Spleen (tissue), 11 donors: ENCODE measurements at regions not wholly inside any gene's neighbourhood (a gene's known extent, or its start where the extent isn't known, plus 50 kb on each side); places are given as distances from the start of the nearest gene placed in this dataset.

Experiments used
- DNase-seq: peaks from one replicate; pipeline ENCODE4 v3.0.0-alpha.2; 2020
- H3K27ac ChIP-seq, 8 donors: fragments of 200-600 bp; sonication (generic) in 7 of 8; 1 replicate in 4 of 8; 2 replicates in 4 of 8; pipeline versions ENCODE4 v1.5.0 to v1.8.0; 2016 to 2021; ENCODE audit warnings: inconsistent platforms in 4 of 8, mild to moderate bottlenecking in 4 of 8, moderate library complexity in 1 of 8
- H3K27me3 ChIP-seq, 7 donors: fragments of 200-600 bp; sonication (generic) in 6 of 7; replicated peaks in 1 of 7; 1 replicate in 4 of 7; 2 replicates in 3 of 7; pipeline versions ENCODE4 v1.5.0 to v1.8.0; 2016 to 2021; ENCODE audit warnings: inconsistent platforms in 3 of 7, mild to moderate bottlenecking in 1 of 7
- H3K36me3 ChIP-seq, 6 donors: fragments of 200-600 bp; sonication (generic) in 5 of 6; 1 replicate in 4 of 6; 2 replicates in 2 of 6; pipeline versions ENCODE4 v1.5.0 to v1.8.0; 2016 to 2021; ENCODE audit warnings: inconsistent platforms in 2 of 6
- H3K4me1 ChIP-seq, 6 donors: fragments of 200-600 bp; sonication (generic) in 5 of 6; 1 replicate in 3 of 6; 2 replicates in 3 of 6; pipeline versions ENCODE4 v1.5.0 to v1.8.0; 2016 to 2021; ENCODE audit warnings: inconsistent platforms in 3 of 6
- H3K4me3 ChIP-seq, 8 donors: fragments of 200-600 bp; sonication (generic) in 7 of 8; 1 replicate in 4 of 8; 2 replicates in 4 of 8; pipeline versions ENCODE4 v1.5.0 to v1.8.0; 2016 to 2021; ENCODE audit warnings: inconsistent platforms in 4 of 8, mild to moderate bottlenecking in 4 of 8, moderate library complexity in 2 of 8
- H3K9me3 ChIP-seq, 8 donors: fragments of 200-600 bp; sonication (generic) in 7 of 8; 1 replicate in 4 of 8; 2 replicates in 4 of 8; pipeline versions ENCODE4 v1.5.0 to v1.8.0; 2016 to 2021; ENCODE audit warnings: inconsistent platforms in 4 of 8
- POLR2A ChIP-seq, 3 donors: fragments of 450-650 bp; IDR thresholded peaks; one replicate each; pipeline ENCODE4 v1.5.1; 2017; ENCODE audit warnings: antibody characterized with exemption in 3 of 3, mild to moderate bottlenecking in 1 of 3
- POLR2AphosphoS5 ChIP-seq, 3 donors: sonication (generic); formaldehyde crosslinking; IDR thresholded peaks; one replicate each; pipeline ENCODE4 v1.5.1; 2017; ENCODE audit warnings: antibody characterized with exemption in 3 of 3
- WGBS, 5 donors: extraction: QIAGEN DNeasy Blood & Tissue Kit in 3 of 5; methylation state at CpG; one replicate each; pipeline versions ENCODE4 v1.1.5 to v1.1.7; 2013 to 2018; 5-methylcytosine and 5-hydroxymethylcytosine counted together
- intact Hi-C: fragments of 100-400 bp; cut with DNase I; formaldehyde crosslinking; loops from one replicate; pipeline ENCODE4 v1.15.0; 2023; ENCODE audit warnings: low total_unique reads
- TF ChIP-seq, protein P1 (sequence below), 11 experiments: fragments of 200-600 bp in 7 of 11; fragments of 450-650 bp in 4 of 11; sonication (generic) in 4 of 11; IDR thresholded peaks in 8 of 11; conservative IDR thresholded peaks in 3 of 11; 1 replicate in 7 of 11; 2 replicates in 4 of 11; pipeline versions ENCODE4 v1.4.0 to v1.8.0; 2016 to 2021; ENCODE audit warnings: antibody characterized with exemption in 11 of 11, inconsistent platforms in 4 of 11, mild to moderate bottlenecking in 1 of 11
- donor health status: healthy with polysubstance abuse.
- donor health status: DM: no; HTN: no; CAD: no; lungs with moderate emphysema.
- donor health status: DM: no; HTN: no; CAD: no.
- donor health status: Bipolar disorder and iron deficiency.
- donor health status: healthy.
- donor health status: DM: no; HTN: no; CAD: no.
- donor health status: DM: yes; HTN: yes; CAD: no.

DNA sequence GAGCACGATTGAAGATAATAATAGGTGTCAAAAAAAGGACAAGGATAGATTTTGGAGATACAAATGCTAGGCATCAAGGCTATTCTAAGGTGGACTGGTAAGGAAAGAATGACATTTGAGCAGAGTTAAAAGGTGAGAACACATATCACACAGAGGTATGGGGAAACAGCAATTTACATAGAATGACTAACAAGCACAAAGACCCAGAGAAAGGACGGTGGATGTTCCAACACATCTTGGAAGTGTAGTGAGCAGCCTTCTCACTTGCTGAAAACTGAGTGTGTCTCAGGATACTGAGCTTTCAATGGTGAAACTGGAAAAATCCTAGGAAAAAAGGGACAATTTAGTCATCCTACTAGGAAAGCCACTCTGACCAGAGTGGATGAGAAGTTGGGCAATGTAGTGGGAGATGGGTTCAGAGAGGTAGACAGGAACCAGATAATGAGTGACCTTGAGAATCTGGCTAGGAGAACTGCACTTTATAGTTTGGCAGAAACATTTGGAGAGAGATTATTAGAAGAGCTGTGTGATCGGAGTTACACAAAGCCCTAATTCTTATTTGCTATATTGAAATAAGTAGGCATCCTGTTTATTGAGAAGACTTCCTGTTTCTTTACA is 706.0 kb downstream of the KCNA4 start:
- H3K9me3 ChIP-seq = no peaks in the 10 kb centered on the region
- H3K27me3 ChIP-seq = no peaks in the 10 kb centered on the region
- intact Hi-C loops = no loop called here
- TF ChIP-seq POLR2A (IDR thresholded peaks at IDR 0.05) = no peak
- TF ChIP-seq POLR2AphosphoS5 (IDR thresholded peaks at IDR 0.05) = no peak
- TF ChIP-seq, protein P1, sequence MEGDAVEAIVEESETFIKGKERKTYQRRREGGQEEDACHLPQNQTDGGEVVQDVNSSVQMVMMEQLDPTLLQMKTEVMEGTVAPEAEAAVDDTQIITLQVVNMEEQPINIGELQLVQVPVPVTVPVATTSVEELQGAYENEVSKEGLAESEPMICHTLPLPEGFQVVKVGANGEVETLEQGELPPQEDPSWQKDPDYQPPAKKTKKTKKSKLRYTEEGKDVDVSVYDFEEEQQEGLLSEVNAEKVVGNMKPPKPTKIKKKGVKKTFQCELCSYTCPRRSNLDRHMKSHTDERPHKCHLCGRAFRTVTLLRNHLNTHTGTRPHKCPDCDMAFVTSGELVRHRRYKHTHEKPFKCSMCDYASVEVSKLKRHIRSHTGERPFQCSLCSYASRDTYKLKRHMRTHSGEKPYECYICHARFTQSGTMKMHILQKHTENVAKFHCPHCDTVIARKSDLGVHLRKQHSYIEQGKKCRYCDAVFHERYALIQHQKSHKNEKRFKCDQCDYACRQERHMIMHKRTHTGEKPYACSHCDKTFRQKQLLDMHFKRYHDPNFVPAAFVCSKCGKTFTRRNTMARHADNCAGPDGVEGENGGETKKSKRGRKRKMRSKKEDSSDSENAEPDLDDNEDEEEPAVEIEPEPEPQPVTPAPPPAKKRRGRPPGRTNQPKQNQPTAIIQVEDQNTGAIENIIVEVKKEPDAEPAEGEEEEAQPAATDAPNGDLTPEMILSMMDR (IDR thresholded peaks at IDR 0.05 in 8 of 11, conservative IDR thresholded peaks at IDR 0.05 in 3 of 11) = no peak
- H3K4me3 ChIP-seq = no peak overlapping the region
- no peaks in the 10 kb centered on the region for H3K4me1 ChIP-seq
- H3K36me3 ChIP-seq = no peaks in the 10 kb centered on the region
- no peak overlapping the region for H3K27ac ChIP-seq
- 41 to 68% (median 54%) methylated on average over 3 of the region's 3 CpGs for WGBS, 5 donors
- no peak for DNase-seq

DNA sequence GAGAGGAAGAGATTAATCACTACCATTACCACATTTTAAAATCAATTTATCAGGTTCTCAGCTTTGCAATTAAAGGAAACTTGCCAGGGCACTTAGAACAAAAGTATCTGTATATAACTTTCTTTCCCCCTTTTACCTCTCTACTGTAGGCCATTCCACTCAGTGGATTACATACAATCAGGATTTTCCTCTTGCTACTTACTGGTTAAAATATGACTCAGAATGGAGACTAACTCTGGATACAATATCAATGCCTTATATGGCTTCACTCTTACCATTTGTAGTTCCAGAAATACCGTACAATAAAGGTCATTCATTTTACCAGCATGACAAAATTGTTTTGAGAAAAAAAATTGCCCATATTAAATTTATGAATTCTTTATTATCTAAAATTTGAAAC is 706.8 kb downstream of the KCNA4 start:
- no peak for TF ChIP-seq POLR2AphosphoS5 (IDR thresholded peaks at IDR 0.05)
- TF ChIP-seq, protein P1 (IDR thresholded peaks at IDR 0.05 in 8 of 11, conservative IDR thresholded peaks at IDR 0.05 in 3 of 11) = no peak
- TF ChIP-seq POLR2A (IDR thresholded peaks at IDR 0.05) = no peak
- no peak overlapping the region for H3K4me3 ChIP-seq
- 57 to 84% (median 67%) methylated on average over 1 of the region's 1 CpG for WGBS, 5 donors
- no peaks in the 10 kb centered on the region for H3K36me3 ChIP-seq
- H3K27me3 ChIP-seq = no peaks in the 10 kb centered on the region
- DNase-seq = no peak
- H3K9me3 ChIP-seq = no peaks in the 10 kb centered on the region
- intact Hi-C loops = no loop called here
- H3K27ac ChIP-seq = no peak overlapping the region
- H3K4me1 ChIP-seq = no peaks in the 10 kb centered on the region

DNA sequence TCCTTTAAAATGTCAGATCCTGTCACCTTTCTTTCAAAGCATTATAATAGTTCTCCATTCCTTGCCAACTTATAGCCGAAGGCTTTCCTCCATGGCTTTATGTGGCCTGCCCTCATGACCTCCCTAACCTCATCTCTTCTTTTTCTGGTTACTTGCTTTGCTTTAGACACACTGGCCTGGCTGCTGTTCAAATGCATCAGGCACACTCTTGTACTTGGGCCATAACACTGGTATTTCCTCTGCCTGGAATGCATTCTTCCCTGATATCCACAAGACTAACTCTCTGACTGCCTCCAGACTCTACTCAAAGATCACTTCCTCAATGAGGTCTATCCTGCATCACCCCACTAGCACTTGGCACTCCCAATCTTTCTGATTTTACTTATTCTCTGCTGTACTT is 710.3 kb downstream of the KCNA4 start:
- Histone ChIP-seq H3K4me3 (no peak overlapping the region), H3K27me3 (no peaks in the 10 kb centered on the region), H3K27ac (no peak overlapping the region), H3K36me3 (no peaks in the 10 kb centered on the region), H3K9me3 (no peaks in the 10 kb centered on the region), H3K4me1 (no peaks in the 10 kb centered on the region)
- no peak for DNase-seq
- intact Hi-C loops = no loop called here
- WGBS, 5 donors = 52 to 77% (median 62%) methylated on average over 1 of the region's 1 CpG
- TF ChIP-seq, protein P1 (IDR thresholded peaks at IDR 0.05 in 8 of 11, conservative IDR thresholded peaks at IDR 0.05 in 3 of 11) = no peak
- TF ChIP-seq POLR2AphosphoS5 (IDR thresholded peaks at IDR 0.05) = no peak
- no peak for TF ChIP-seq POLR2A (IDR thresholded peaks at IDR 0.05)

DNA sequence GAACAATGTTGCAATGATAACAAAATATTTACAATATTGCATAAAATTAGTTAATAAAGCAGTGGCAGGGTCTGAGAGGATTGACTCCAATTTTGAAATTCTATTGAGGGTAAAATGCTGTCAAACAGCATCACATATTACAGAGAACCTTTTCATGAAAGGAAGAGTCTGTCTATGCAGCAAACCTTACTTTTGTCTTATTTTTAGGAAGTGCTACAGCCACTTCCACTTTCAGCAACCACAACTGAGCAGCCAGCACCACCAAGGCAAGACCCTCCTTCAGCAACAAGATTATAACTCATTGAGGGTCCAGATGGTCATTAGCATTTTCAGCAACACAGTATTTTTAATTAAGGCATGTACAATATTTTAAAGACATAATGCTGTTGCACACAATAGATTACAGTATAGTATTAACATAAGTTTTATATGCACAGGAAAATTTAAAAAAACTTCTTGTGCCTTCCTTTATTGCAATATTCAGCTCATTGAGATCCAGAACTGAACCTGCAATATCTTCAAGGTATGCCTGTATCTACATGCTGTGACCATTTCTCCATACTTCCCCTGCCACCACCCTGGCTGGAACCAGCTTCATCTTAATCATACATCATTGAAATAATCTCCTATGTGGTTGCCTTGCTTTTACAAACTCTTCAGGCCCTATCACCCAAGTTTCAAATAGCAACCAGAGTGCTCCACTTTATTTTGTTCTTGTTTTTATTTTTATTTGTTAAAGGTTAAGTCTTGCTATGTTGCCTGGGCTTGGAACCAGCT is 711.2 kb downstream of the KCNA4 start:
- TF ChIP-seq POLR2A (IDR thresholded peaks at IDR 0.05) (no peak), POLR2AphosphoS5 (IDR thresholded peaks at IDR 0.05) (no peak)
- TF ChIP-seq, protein P1 (IDR thresholded peaks at IDR 0.05 in 8 of 11, conservative IDR thresholded peaks at IDR 0.05 in 3 of 11) = no peak
- Histone ChIP-seq H3K27ac (no peak overlapping the region), H3K9me3 (no peaks in the 10 kb centered on the region), H3K27me3 (no peaks in the 10 kb centered on the region), H3K4me3 (no peak overlapping the region), H3K4me1 (no peaks in the 10 kb centered on the region), H3K36me3 (no peaks in the 10 kb centered on the region)
- intact Hi-C loops = no loop called here
- DNase-seq = no peak
